ENCODE measurements at regions not wholly inside any gene's neighbourhood (a gene's known extent, or its start where the extent isn't known, plus 50 kb on each side); places are given as distances from the start of the nearest gene placed in this dataset.
"Not testable (repeated sequence)": the region's sequence is repeated elsewhere in the genome, so short reads cannot be mapped to it uniquely, and the experiment has no call there.

GRCh38 chr3:177466622-177467021 is 269.3 kb upstream of the TBL1XR1 start:
- TF ChIP-seq EZH2 (IDR thresholded peaks at IDR 0.05); POLR2AphosphoS5 (IDR thresholded peaks at IDR 0.05; ENCODE audit: borderline replicate concordance, low read depth, low read length); FOXP2 (optimal IDR thresholded peaks at IDR 0.05; ENCODE audit: control extremely low read depth, extremely low read length, insufficient read depth): not testable (repeated sequence)

All from SK-N-MC (cell line).